Stimulated activated CD8-positive, alpha-beta memory T cell treated with anti-CD3 and anti-CD28 coated beads, Interleukin-4, amount 100 ng/mL, for 48 hours (primary cell): ENCODE measurements at regions not wholly inside any gene's neighbourhood (a gene's known extent, or its start where the extent isn't known, plus 50 kb on each side); places are given as distances from the start of the nearest gene placed in this dataset.

Source experiments
- DNase-seq: peaks from one replicate; pipeline ENCODE4 v3.0.0-alpha.2; 2020

GRCh38 chr6:139779988-139780774, 405.7 kb upstream of the CITED2 start:
- DNase-seq: no peak

- DNase-seq: no peak
Measured at GRCh38 chr6:139778688-139779087, 404.2 kb upstream of the CITED2 start.

- DNase-seq: no peak
Measured at GRCh38 chr6:139778106-139778505, 403.7 kb upstream of the CITED2 start.

GRCh38 chr6:139777202-139777970, 402.9 kb upstream of the CITED2 start:
- no peak for DNase-seq

GRCh38 chr6:139776041-139776440, 401.6 kb upstream of the CITED2 start:
- no peak for DNase-seq

- DNase-seq: no peak
Measured at GRCh38 chr6:139768196-139768595, 393.7 kb upstream of the CITED2 start.

GRCh38 chr6:139766796-139767195, 392.3 kb upstream of the CITED2 start:
- no peak for DNase-seq

GRCh38 chr6:139765825-139766285, 391.4 kb upstream of the CITED2 start:
- DNase-seq: no peak

GRCh38 chr6:139764498-139764986, 390.1 kb upstream of the CITED2 start:
- DNase-seq: no peak

- DNase-seq: no peak
Measured at GRCh38 chr6:139763468-139764210, 389.2 kb upstream of the CITED2 start.

GRCh38 chr6:139762587-139763031, 388.2 kb upstream of the CITED2 start:
- no peak for DNase-seq

GRCh38 chr6:139760128-139760527, 385.7 kb upstream of the CITED2 start:
- DNase-seq: no peak

GRCh38 chr6:139759086-139759485, 384.6 kb upstream of the CITED2 start:
- DNase-seq: no peak

- no peak for DNase-seq
Measured at GRCh38 chr6:139758209-139758611, 383.8 kb upstream of the CITED2 start.

- no peak for DNase-seq
Measured at GRCh38 chr6:139757784-139758183, 383.3 kb upstream of the CITED2 start.

- DNase-seq: no peak
Measured at GRCh38 chr6:139756381-139756780, 381.9 kb upstream of the CITED2 start.

GRCh38 chr6:139754898-139755775, 380.7 kb upstream of the CITED2 start:
- DNase-seq: no peak

- no peak for DNase-seq
Measured at GRCh38 chr6:139753198-139753861, 378.9 kb upstream of the CITED2 start.

GRCh38 chr6:139752086-139752485, 377.6 kb upstream of the CITED2 start:
- no peak for DNase-seq

- no peak for DNase-seq
Measured at GRCh38 chr6:139751179-139751578, 376.7 kb upstream of the CITED2 start.

GRCh38 chr6:139748353-139749146, 374.1 kb upstream of the CITED2 start:
- DNase-seq: no peak
